OCI-LY3 (cell line): ENCODE measurements at regions not wholly inside any gene's neighbourhood (a gene's known extent, or its start where the extent isn't known, plus 50 kb on each side); places are given as distances from the start of the nearest gene placed in this dataset.

ENCODE experiments used
- H2AFZ ChIP-seq: fragments of 200-600, 300-600 bp; shearing (Covaris generic); 2 replicates; pipeline ENCODE4 v1.6.0; 2014; ENCODE audit warnings: antibody characterized with exemption, low read depth, low read length
- H3K27ac ChIP-seq: fragments of 200-600, 300-600 bp; sonication (generic); 2 replicates; pipeline ENCODE4 v1.5.1; 2014; ENCODE audit warnings: mild to moderate bottlenecking, low read length, moderate library complexity, mixed read lengths
- H3K27me3 ChIP-seq: fragments of 200-600, 300-600 bp; sonication (generic); 2 replicates; pipeline ENCODE4 v1.6.1; 2014; ENCODE audit warnings: low read depth, low read length, mixed read lengths
- H3K36me3 ChIP-seq: fragments of 200-600, 300-600 bp; sonication (generic); replicated peaks from 2 replicates; pipeline ENCODE3; 2014; ENCODE audit warnings: low read depth, low read length, mixed read lengths
- H3K4me1 ChIP-seq: fragments of 300-600, 200-600 bp; sonication (generic); 2 replicates; pipeline ENCODE4 v1.6.1; 2014; ENCODE audit warnings: low read length, mixed read lengths
- H3K4me2 ChIP-seq: fragments of 200-600, 300-600 bp; sonication (generic); 2 replicates; pipeline ENCODE4 v1.6.1; 2014; ENCODE audit warnings: low read length, mixed read lengths
- H3K4me3 ChIP-seq: fragments of 300-600, 200-600 bp; sonication (generic); 2 replicates; pipeline ENCODE4 v1.5.1; 2014; ENCODE audit warnings: antibody characterized with exemption, mild to moderate bottlenecking, low read length, moderate library complexity
- H3K79me2 ChIP-seq: fragments of 300-600, 200-600 bp; shearing (Covaris generic); 2 replicates; pipeline ENCODE4 v1.6.1; 2014; ENCODE audit warnings: mild to moderate bottlenecking, low read length, mixed read lengths
- H3K9ac ChIP-seq: fragments of 300-600, 200-600 bp; shearing (Covaris generic); 2 replicates; pipeline ENCODE4 v1.6.0; 2014; ENCODE audit warnings: mild to moderate bottlenecking, low read length, moderate library complexity
- H3K9me3 ChIP-seq: fragments of 200-600, 300-600 bp; shearing (Covaris generic); 2 replicates; pipeline ENCODE4 v1.6.1; 2014; ENCODE audit warnings: low read length, mixed read lengths; ENCODE audit not compliant: insufficient read depth
- H4K20me1 ChIP-seq: fragments of 200-600, 300-600 bp; sonication (generic); 2 replicates; pipeline ENCODE4 v1.6.1; 2016; ENCODE audit warnings: low read length, mixed read lengths; ENCODE audit not compliant: insufficient read depth
- CTCF ChIP-seq: fragments of 200-600, 300-600 bp; sonication (generic); IDR thresholded peaks from 2 replicates; pipeline ENCODE4 v1.5.1; 2014; ENCODE audit warnings: antibody characterized with exemption, low read length, low read depth
- EZH2phosphoT487 ChIP-seq: fragments of 200-600 bp; shearing (Covaris generic); IDR thresholded peaks from 2 replicates; pipeline ENCODE4 v1.6.1; 2018; ENCODE audit warnings: antibody characterized with exemption, mixed run types, low read depth

- H2AFZ ChIP-seq, result no peak overlapping the region
- no peaks in the 10 kb centered on the region for H4K20me1 ChIP-seq
- H3K4me2 ChIP-seq, result no peak overlapping the region
- no peaks in the 10 kb centered on the region for H3K36me3 ChIP-seq
- no peak overlapping the region for H3K4me3 ChIP-seq
- H3K27ac ChIP-seq, result no peak overlapping the region
- no peaks in the 10 kb centered on the region for H3K9me3 ChIP-seq
- no peaks in the 10 kb centered on the region for H3K79me2 ChIP-seq
- peaks cover 11% of the 10 kb centered on the region for H3K4me1 ChIP-seq
- peaks cover 8% of the 10 kb centered on the region; the same call in 1 of the 2 replicates for H3K27me3 ChIP-seq
- TF ChIP-seq CTCF (no peak), EZH2phosphoT487 (no peak)
- no peak overlapping the region for H3K9ac ChIP-seq
Observed at GRCh38 chr6:167492100-167492449, 167.2 kb downstream of the TTLL2 start.

- no peak overlapping the region for H3K4me2 ChIP-seq
Observed at GRCh38 chr6:167493310-167493709, 168.4 kb downstream of the TTLL2 start.

GRCh38 chr6:167493976-167494697, 169.3 kb downstream of the TTLL2 start:
- Histone ChIP-seq H3K4me1 (no peaks in the 10 kb centered on the region), H3K79me2 (no peaks in the 10 kb centered on the region), H3K27ac (no peak overlapping the region), H3K4me3 (no peak overlapping the region), H3K9me3 (no peaks in the 10 kb centered on the region), H3K27me3 (peaks cover 8% of the 10 kb centered on the region; the same call in 1 of the 2 replicates), H2AFZ (no peak overlapping the region), H3K4me2 (no peak overlapping the region), H3K36me3 (no peaks in the 10 kb centered on the region), H3K9ac (no peak overlapping the region), H4K20me1 (no peaks in the 10 kb centered on the region)
- no peak for TF ChIP-seq CTCF
- no peak for TF ChIP-seq EZH2phosphoT487

More at GRCh38 chr6:167493310-167493709, 168.4 kb downstream of the TTLL2 start:
- Histone ChIP-seq H4K20me1 (no peaks in the 10 kb centered on the region), H3K4me3 (no peak overlapping the region), H3K36me3 (no peaks in the 10 kb centered on the region), H3K27ac (no peak overlapping the region), H2AFZ (no peak overlapping the region), H3K9ac (no peak overlapping the region), H3K9me3 (no peaks in the 10 kb centered on the region), H3K27me3 (peaks cover 8% of the 10 kb centered on the region; the same call in 1 of the 2 replicates), H3K4me1 (peaks cover 5% of the 10 kb centered on the region), H3K79me2 (no peaks in the 10 kb centered on the region)
- TF ChIP-seq EZH2phosphoT487, result no peak
- TF ChIP-seq CTCF, result no peak

GRCh38 chr6:167494698-167495435, 170.0 kb downstream of the TTLL2 start:
- H4K20me1 ChIP-seq, result no peaks in the 10 kb centered on the region
- H3K9me3 ChIP-seq, result no peaks in the 10 kb centered on the region
- H3K27me3 ChIP-seq, result peaks cover 8% of the 10 kb centered on the region; the same call in 1 of the 2 replicates
- H3K4me2 ChIP-seq, result no peak overlapping the region
- H2AFZ ChIP-seq, result no peak overlapping the region
- H3K9ac ChIP-seq, result no peak overlapping the region
- H3K27ac ChIP-seq, result no peak overlapping the region
- no peaks in the 10 kb centered on the region for H3K36me3 ChIP-seq
- H3K4me1 ChIP-seq, result no peaks in the 10 kb centered on the region
- TF ChIP-seq CTCF, result no peak
- TF ChIP-seq EZH2phosphoT487, result no peak
- no peaks in the 10 kb centered on the region for H3K79me2 ChIP-seq
- no peak overlapping the region for H3K4me3 ChIP-seq
